SK-N-SH treated with all-trans-retinoic acid at 6 μM for 48 hours (cell line): ENCODE measurements at regions not wholly inside any gene's neighbourhood (a gene's known extent, or its start where the extent isn't known, plus 50 kb on each side); places are given as distances from the start of the nearest gene placed in this dataset.

Experiments used
- ATAC-seq: fragments of 200-7000 bp; cut with Tn5 transposase; 3 replicates; pipeline ENCODE4 v1.9.1; 2020; ENCODE audit warnings: mild to moderate bottlenecking, moderate library complexity
- ARNTL ChIP-seq: fragments of 450-650 bp; formaldehyde crosslinking; IDR thresholded peaks from 2 replicates; pipeline ENCODE4 v1.5.0; 2020; ENCODE audit warnings: low read depth, mild to moderate bottlenecking, moderate library complexity, borderline replicate concordance
- BACH2 ChIP-seq: fragments of 250-450 bp; sonication (Bioruptor Pico); IDR thresholded peaks from 2 replicates; pipeline ENCODE4 v1.9.0; 2021; ENCODE audit warnings: mild to moderate bottlenecking, borderline replicate concordance
- CREB5 ChIP-seq: fragments of 250-450 bp; sonication (Bioruptor Pico); IDR thresholded peaks from 2 replicates; pipeline ENCODE4 v1.5.1; 2020; ENCODE audit warnings: low read depth, mild to moderate bottlenecking, moderate library complexity
- CSDC2 ChIP-seq: fragments of 250-450 bp; sonication (Bioruptor Pico); IDR thresholded peaks from 2 replicates; pipeline ENCODE4 v1.5.0; 2020; ENCODE audit warnings: mild to moderate bottlenecking, moderate library complexity
- CSRNP3 ChIP-seq: fragments of 250-450 bp; sonication (Bioruptor Pico); IDR thresholded peaks from 2 replicates; pipeline ENCODE4 v1.5.1; 2021; ENCODE audit warnings: mild to moderate bottlenecking, moderate library complexity
- ESRRG ChIP-seq: fragments of 250-450 bp; sonication (Bioruptor Pico); IDR thresholded peaks from 2 replicates; pipeline ENCODE4 v1.6.1; 2021; ENCODE audit warnings: mild to moderate bottlenecking
- GLIS3 ChIP-seq: fragments of 250-450 bp; sonication (Bioruptor Pico); IDR thresholded peaks from 2 replicates; pipeline ENCODE4 v1.5.0; 2020; ENCODE audit warnings: mild to moderate bottlenecking, moderate library complexity
- OSR1 ChIP-seq: fragments of 250-450 bp; sonication (Bioruptor Pico); IDR thresholded peaks from 2 replicates; pipeline ENCODE4 v1.8.0; 2022; ENCODE audit warnings: moderate library complexity, mild to moderate bottlenecking, inconsistent platforms
- PATZ1 ChIP-seq: fragments of 250-450 bp; sonication (Bioruptor Pico); IDR thresholded peaks from 2 replicates; pipeline ENCODE4 v1.8.0; 2020; ENCODE audit warnings: mild to moderate bottlenecking, moderate library complexity, borderline replicate concordance
- POU6F1 ChIP-seq: fragments of 250-450 bp; sonication (Bioruptor Pico); IDR thresholded peaks from 2 replicates; pipeline ENCODE4 v1.8.0; 2021; ENCODE audit warnings: low read depth, mild to moderate bottlenecking, moderate library complexity, borderline replicate concordance
- PPARA ChIP-seq: fragments of 250-450 bp; sonication (Bioruptor Pico); IDR thresholded peaks from 2 replicates; pipeline ENCODE4 v1.5.0; 2020; ENCODE audit warnings: mild to moderate bottlenecking, borderline replicate concordance
- RARB ChIP-seq: fragments of 250-450 bp; sonication (Bioruptor Pico); IDR thresholded peaks from 2 replicates; pipeline ENCODE4 v1.8.0; 2021; ENCODE audit warnings: mild to moderate bottlenecking, moderate library complexity
- TCF4 ChIP-seq: fragments of 250-450 bp; sonication (Bioruptor Pico); IDR thresholded peaks from 2 replicates; pipeline ENCODE4 v1.8.0; 2021; ENCODE audit warnings: mild to moderate bottlenecking, moderate library complexity, borderline replicate concordance
- TOX ChIP-seq: fragments of 250-450 bp; sonication (Bioruptor Pico); IDR thresholded peaks from 2 replicates; pipeline ENCODE4 v1.8.0; 2021; ENCODE audit warnings: mild to moderate bottlenecking, moderate library complexity, borderline replicate concordance
- TSHZ2 ChIP-seq: fragments of 250-450 bp; sonication (Bioruptor Pico); IDR thresholded peaks from 2 replicates; pipeline ENCODE4 v1.5.0; 2020; ENCODE audit warnings: mild to moderate bottlenecking, moderate library complexity
- ZC3H10 ChIP-seq: fragments of 250-450 bp; sonication (Bioruptor Pico); IDR thresholded peaks from 2 replicates; pipeline ENCODE4 v1.5.1; 2021; ENCODE audit warnings: mild to moderate bottlenecking, moderate library complexity
- ZFP3 ChIP-seq: fragments of 250-450 bp; sonication (Bioruptor Pico); IDR thresholded peaks from 2 replicates; pipeline ENCODE4 v1.5.0; 2020; ENCODE audit warnings: mild to moderate bottlenecking, moderate library complexity
- ZFP30 ChIP-seq: fragments of 450-650 bp; formaldehyde crosslinking; IDR thresholded peaks from 2 replicates; pipeline ENCODE4 v1.5.0; 2022; ENCODE audit warnings: mild to moderate bottlenecking, moderate library complexity
- ZNF70 ChIP-seq: fragments of 450-650 bp; formaldehyde crosslinking; IDR thresholded peaks from 2 replicates; pipeline ENCODE4 v1.5.0; 2020; ENCODE audit warnings: mild to moderate bottlenecking, moderate library complexity
- ZNF8 ChIP-seq: fragments of 450-650 bp; formaldehyde crosslinking; IDR thresholded peaks from 2 replicates; pipeline ENCODE4 v1.5.0; 2020; ENCODE audit warnings: mild to moderate bottlenecking, moderate library complexity

GRCh38 chr14:83689265-83689664, 1840.7 kb upstream of the FLRT2 start:
- ATAC-seq = no peak
- TF ChIP-seq ARNTL (CRISPR knock-in tag) = no peak
- no peak for TF ChIP-seq CSDC2
- no peak for TF ChIP-seq ZNF70
- TF ChIP-seq BACH2 (CRISPR knock-in tag) = no peak
- no peak for TF ChIP-seq ZNF8 (CRISPR knock-in tag)
- no peak for TF ChIP-seq PPARA (CRISPR knock-in tag)
- TF ChIP-seq ESRRG (CRISPR knock-in tag) = no peak
- TF ChIP-seq TOX (CRISPR knock-in tag) = no peak
- TF ChIP-seq POU6F1 (CRISPR knock-in tag) = no peak
- TF ChIP-seq ZFP30 = no peak
- TF ChIP-seq PATZ1 = no peak
- no peak for TF ChIP-seq ZC3H10 (CRISPR knock-in tag)
- TF ChIP-seq OSR1 (CRISPR knock-in tag) = no peak
- TF ChIP-seq TCF4 (CRISPR knock-in tag) = no peak

GRCh38 chr14:83697099-83697498, 1832.8 kb upstream of the FLRT2 start:
- ATAC-seq = no peak
- TF ChIP-seq ZFP3 = no peak
- TF ChIP-seq PPARA (CRISPR knock-in tag) = no peak
- TF ChIP-seq BACH2 (CRISPR knock-in tag) = no peak
- TF ChIP-seq POU6F1 (CRISPR knock-in tag) = no peak
- TF ChIP-seq CREB5 (CRISPR knock-in tag) = no peak
- TF ChIP-seq GLIS3 = no peak
- no peak for TF ChIP-seq TCF4 (CRISPR knock-in tag)
- TF ChIP-seq ZC3H10 (CRISPR knock-in tag) = no peak
- TF ChIP-seq ZNF70 = no peak
- TF ChIP-seq TOX (CRISPR knock-in tag) = no peak
- TF ChIP-seq CSRNP3 (CRISPR knock-in tag) = no peak
- no peak for TF ChIP-seq TSHZ2 (CRISPR knock-in tag)

- TF ChIP-seq PATZ1 (no peak), RARB (CRISPR knock-in tag) (no peak)
- no peak for ATAC-seq
Observed at GRCh38 chr14:83702619-83703018, 1827.3 kb upstream of the FLRT2 start.
